GM19035 (cell line): ENCODE measurements at regions not wholly inside any gene's neighbourhood (a gene's known extent, or its start where the extent isn't known, plus 50 kb on each side); places are given as distances from the start of the nearest gene placed in this dataset.
"Not testable (repeated sequence)": the region's sequence is repeated elsewhere in the genome, so short reads cannot be mapped to it uniquely, and the experiment has no call there.

Experiments
- ATAC-seq: cut with Tn5 transposase; IDR thresholded peaks from one replicate; pipeline ENCODE4 v1.9.1; 2021; ENCODE audit not compliant: unreplicated experiment

DNA sequence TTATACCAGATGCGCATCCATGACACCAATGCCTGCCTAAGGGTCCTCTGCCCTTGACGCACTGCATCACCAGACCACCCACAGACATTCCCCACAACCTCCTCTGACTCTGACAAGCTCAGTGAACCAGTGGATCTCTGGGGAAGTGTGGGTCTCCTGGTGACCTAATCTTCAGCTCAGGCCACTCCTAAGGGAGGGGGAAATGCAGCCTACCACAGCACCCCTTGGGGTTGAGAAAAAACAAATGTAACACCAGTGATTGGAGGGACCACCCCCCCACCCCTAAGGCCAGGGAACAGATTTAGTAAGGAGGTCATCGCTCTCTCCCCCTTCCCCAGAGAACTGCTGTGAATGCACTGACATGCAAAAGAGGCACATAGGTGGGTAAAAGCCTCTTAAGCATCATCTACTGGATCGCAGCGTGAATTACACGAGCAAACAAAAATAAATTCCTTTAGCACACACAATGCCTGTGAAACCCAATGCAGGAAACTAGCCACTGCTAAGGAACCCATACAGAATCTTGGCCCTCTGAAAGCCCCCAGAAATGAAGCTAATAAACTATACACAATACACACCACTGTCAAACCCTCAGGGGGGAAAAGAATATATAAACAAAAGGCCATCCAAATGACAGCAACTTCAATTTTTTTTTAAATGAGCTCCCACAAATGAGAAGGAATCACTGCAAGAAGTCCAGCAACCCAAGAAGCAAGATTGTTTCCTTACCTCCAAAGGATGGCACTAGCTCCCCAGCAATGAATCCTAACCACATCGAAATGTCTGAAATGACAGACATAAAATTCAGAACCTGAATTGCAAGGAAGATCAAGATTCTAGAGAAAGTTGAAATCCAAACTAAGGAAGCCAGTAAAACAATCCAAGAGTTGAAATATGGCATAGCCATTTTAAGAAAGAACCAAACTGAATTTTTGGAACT, 513.7 kb upstream of the PTGER4 start:
- no peak for ATAC-seq

DNA sequence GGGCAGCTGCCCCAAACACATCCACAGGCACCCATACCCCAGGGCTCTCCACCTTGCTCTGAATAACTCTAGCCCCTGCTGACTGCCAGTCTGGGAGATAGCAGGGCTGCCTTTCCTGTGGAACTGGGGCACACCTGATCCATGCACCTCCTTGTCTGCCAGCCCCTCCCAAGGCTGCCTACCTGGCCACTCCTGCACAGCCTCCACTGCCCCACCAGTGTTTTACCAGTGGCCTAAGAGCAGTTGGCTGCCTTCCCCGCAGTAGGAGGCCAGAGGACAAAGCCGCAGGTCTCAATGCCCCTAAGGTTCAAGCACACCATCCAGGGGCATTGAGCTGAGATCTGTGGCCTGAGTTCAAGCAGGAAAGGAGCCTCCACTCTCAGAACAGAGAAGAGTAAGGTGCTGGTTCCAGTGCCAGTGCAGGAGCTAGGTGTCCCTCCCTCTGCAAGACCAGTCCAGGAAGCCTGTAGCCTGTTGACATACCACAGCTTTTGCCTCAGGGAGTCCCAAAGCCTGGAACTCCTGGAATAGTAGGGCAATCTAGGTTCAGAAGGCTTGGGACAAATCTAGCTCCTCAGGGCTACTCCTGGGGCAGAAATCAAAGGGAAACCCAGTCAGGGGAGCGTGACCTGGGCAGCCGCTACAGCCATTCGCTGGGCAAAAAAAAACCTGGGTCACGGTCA, 514.5 kb upstream of the PTGER4 start:
- no peak for ATAC-seq

- no peak for ATAC-seq
Observed at GRCh38 chr5:40160435-40160834, 519.3 kb upstream of the PTGER4 start.

- ATAC-seq, result no peak
Observed at GRCh38 chr5:40154194-40154593, 525.5 kb upstream of the PTGER4 start.

GRCh38 chr5:40150896-40151295, 528.8 kb upstream of the PTGER4 start:
- ATAC-seq, result no peak

GRCh38 chr5:40141896-40142295, 537.8 kb upstream of the PTGER4 start:
- no peak for ATAC-seq

GRCh38 chr5:40141418-40141817, 538.3 kb upstream of the PTGER4 start:
- ATAC-seq, result no peak

- ATAC-seq, result no peak
Observed at GRCh38 chr5:40137223-40137622, 542.5 kb upstream of the PTGER4 start.

- no peak for ATAC-seq
Observed at GRCh38 chr5:40134883-40135520, 544.7 kb upstream of the PTGER4 start.

DNA sequence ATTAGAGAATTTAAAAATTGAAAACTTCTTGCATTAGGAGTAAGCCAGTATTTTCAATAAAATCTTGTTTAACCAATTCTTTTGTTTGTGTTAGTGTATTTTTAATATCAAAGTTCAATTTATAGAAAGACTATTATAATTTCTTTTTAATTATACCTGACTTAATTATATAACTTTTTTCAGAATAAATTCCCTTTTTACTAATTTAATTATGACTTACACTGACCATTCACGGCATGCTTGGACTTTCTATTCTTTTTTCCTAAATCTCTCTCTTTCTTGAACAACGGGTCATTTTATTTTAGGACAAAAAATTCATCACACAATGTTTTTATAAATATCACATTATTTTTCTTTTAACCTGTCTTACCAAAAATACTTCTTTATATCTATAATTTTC, 555.3 kb upstream of the PTGER4 start:
- no peak for ATAC-seq

GRCh38 chr5:40121236-40121635, 558.5 kb upstream of the PTGER4 start:
- ATAC-seq, result no peak

DNA sequence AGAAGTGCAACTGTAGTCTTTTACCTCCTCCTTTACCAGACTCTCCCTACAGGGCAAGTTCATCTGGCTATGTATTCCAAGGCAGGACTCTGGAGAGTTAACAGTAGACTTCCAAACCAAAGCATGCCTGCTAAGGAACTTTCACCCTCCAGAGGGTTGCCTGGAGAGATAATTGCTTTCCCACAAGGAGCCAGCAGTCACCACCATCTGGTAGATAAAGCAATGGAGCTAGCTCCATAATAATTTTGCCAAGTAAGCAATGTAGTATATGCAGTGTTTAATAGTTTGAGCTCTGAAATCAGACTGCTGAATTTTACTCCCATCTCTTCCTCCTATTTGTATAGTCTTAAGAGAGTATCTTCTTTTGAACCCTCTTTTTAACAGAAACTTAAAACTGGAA, 566.8 kb upstream of the PTGER4 start:
- ATAC-seq, result no peak

DNA sequence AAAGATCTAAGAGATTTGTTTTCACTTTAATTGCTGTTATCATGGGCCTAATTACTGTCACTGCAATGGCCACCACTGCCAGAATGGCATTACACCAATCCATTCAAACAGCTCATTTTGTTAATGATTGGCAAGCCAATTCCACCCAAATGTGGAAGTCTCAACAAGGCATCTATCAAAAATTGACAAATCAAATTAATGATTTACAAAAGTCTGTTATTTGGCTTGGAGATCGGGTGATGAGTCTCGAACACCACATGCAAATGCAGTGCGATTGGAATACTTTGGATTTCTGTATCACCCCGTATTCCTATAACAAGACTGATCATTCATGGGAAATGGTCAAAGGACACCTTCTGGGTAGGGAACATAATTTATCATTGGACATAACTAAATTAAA, 568.7 kb upstream of the PTGER4 start:
- ATAC-seq, result not testable (repeated sequence)

DNA sequence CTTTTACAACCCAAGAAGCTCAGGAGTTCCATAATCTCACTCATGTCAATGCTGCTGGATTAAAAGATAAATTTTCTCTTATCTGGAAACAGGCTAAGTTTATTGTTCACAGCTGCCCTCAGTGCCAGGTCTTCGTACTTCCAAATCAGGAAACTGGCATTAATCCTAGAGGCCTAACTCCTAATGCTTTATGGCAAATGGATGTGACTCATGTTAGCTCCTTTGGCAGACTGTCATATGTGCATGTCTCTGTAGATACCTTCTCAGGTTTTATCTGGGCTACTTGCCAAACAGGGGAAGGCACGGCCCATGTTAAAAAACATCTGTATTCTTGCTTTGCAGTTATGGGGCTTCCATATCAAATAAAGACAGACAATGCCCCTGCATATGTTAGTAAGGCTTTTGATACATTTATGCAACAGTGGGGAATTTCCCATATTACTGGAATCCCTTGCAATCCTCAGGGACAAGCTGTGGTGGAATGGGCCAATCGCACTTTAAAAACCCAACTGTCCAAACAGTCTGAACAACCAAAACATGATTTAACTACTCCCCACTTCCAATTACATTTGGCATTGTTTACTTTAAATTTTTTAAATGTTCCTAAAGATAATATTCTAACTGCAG, 570.8 kb upstream of the PTGER4 start:
- ATAC-seq, result not testable (repeated sequence)

- ATAC-seq, result not testable (repeated sequence)
Observed at GRCh38 chr5:40107786-40108185, 571.9 kb upstream of the PTGER4 start.

- no peak for ATAC-seq
Observed at GRCh38 chr5:40106847-40107246, 572.9 kb upstream of the PTGER4 start.

GRCh38 chr5:40098313-40098712, 581.4 kb upstream of the PTGER4 start:
- no peak for ATAC-seq

- ATAC-seq, result no peak
Observed at GRCh38 chr5:40093550-40093949, 586.2 kb upstream of the PTGER4 start.

GRCh38 chr5:40089269-40089668, 590.4 kb upstream of the PTGER4 start:
- no peak for ATAC-seq

- ATAC-seq, result no peak
Observed at GRCh38 chr5:40084614-40085013, 595.1 kb upstream of the PTGER4 start.

DNA sequence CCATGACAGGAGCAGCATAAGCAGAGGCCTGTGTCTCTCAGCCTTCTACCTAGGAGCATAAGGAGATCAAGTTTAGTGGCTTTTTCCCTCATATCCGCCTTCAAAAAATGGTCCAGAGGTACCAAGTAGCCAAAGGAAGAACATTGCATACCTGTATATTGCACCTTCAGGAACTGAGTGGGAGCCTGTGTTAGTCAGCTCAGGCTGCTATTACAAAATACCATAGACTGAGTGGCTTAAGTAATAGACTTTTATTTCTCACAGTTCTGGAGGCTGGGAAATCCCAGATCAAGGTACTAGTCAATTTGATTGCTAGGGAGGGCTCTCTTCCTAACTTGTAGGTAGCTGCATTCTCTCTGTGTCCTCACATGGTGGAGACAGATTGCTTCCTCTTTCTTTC, 597.4 kb upstream of the PTGER4 start:
- no peak for ATAC-seq
